ENCODE measurements at regions not wholly inside any gene's neighbourhood (a gene's known extent, or its start where the extent isn't known, plus 50 kb on each side); places are given as distances from the start of the nearest gene placed in this dataset.

DNA sequence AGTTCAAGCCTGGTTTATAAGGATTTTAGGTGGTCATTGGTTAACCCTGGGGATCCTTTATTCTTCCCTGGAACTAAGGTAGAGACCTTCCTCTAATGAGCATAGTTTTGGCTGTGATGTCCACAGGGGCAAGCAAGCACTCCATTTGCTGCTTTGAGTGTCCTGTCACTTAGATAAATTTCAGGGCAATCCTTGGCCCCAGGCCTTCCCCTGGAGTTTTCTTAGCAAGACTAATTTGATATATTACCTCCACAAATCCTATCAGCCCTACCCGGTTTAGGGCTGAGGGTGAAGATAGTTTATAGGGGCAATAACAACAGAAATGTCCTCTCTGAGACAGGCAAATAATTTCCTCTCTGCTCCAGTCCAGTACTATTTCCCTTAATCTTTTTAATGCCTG is 166.6 kb downstream of the CYYR1 start:
- TF ChIP-seq ZNF8 (CRISPR knock-in tag; IDR thresholded peaks at IDR 0.05) (no peak), GLIS3 (CRISPR knock-in tag; IDR thresholded peaks at IDR 0.05) (no peak), ZNF565 (CRISPR knock-in tag; conservative IDR thresholded peaks at IDR 0.05; ENCODE audit: low read depth) (no peak), CSDC2 (CRISPR knock-in tag; IDR thresholded peaks at IDR 0.05) (no peak), PPARA (CRISPR knock-in tag; IDR thresholded peaks at IDR 0.05; ENCODE audit: borderline replicate concordance) (no peak), ISL1 (CRISPR knock-in tag; IDR thresholded peaks at IDR 0.05) (no peak)
